ENCODE measurements at regions not wholly inside any gene's neighbourhood (a gene's known extent, or its start where the extent isn't known, plus 50 kb on each side); places are given as distances from the start of the nearest gene placed in this dataset.

- H3K79me2 ChIP-seq (ENCODE audit: insufficient read depth, low read length) = no peaks in the 10 kb centered on the region
- no peak for TF ChIP-seq CTCF (conservative IDR thresholded peaks at IDR 0.05; ENCODE audit: low read length)
- TF ChIP-seq EZH2phosphoT487 (IDR thresholded peaks at IDR 0.05; ENCODE audit: borderline replicate concordance) = no peak
- H3K9me3 ChIP-seq (ENCODE audit: insufficient read depth, low read depth, low read length) = no peaks in the 10 kb centered on the region
- H3K4me2 ChIP-seq (ENCODE audit: low read depth, low read length, poor library complexity, severe bottlenecking) = no peak overlapping the region
- H4K20me1 ChIP-seq (ENCODE audit: insufficient read depth, low read length, poor library complexity, severe bottlenecking) = no peaks in the 10 kb centered on the region
- no peaks in the 10 kb centered on the region for H3K27me3 ChIP-seq (ENCODE audit: insufficient read depth, low read length, poor library complexity, severe bottlenecking)
- no peak overlapping the region for H2AFZ ChIP-seq (ENCODE audit: low read length)
- no peaks in the 10 kb centered on the region for H3K9me2 ChIP-seq (replicated peaks; ENCODE audit: low read depth, low read length)
- no peak overlapping the region for H3K9ac ChIP-seq (ENCODE audit: low read depth, low read length, poor library complexity, severe bottlenecking)
- H3K4me1 ChIP-seq (ENCODE audit: insufficient read depth, low read length, poor library complexity, severe bottlenecking) = no peaks in the 10 kb centered on the region
- H3F3A ChIP-seq (ENCODE audit: low read depth) = no peaks in the 10 kb centered on the region
- H3K36me3 ChIP-seq (ENCODE audit: insufficient read depth, low read length) = no peaks in the 10 kb centered on the region
- no peak overlapping the region for H3K4me3 ChIP-seq (ENCODE audit: low read length, poor library complexity, severe bottlenecking)
Measured at GRCh38 chr12:75850721-75851462, 180.7 kb downstream of the PHLDA1 start.

- Histone ChIP-seq H3K27me3 (ENCODE audit: insufficient read depth, low read length, poor library complexity, severe bottlenecking) (no peaks in the 10 kb centered on the region), H4K20me1 (ENCODE audit: insufficient read depth, low read length, poor library complexity, severe bottlenecking) (no peaks in the 10 kb centered on the region), H3K4me2 (ENCODE audit: low read depth, low read length, poor library complexity, severe bottlenecking) (no peak overlapping the region), H3K4me1 (ENCODE audit: insufficient read depth, low read length, poor library complexity, severe bottlenecking) (no peaks in the 10 kb centered on the region), H3F3A (ENCODE audit: low read depth) (no peaks in the 10 kb centered on the region), H3K9me3 (ENCODE audit: insufficient read depth, low read depth, low read length) (no peaks in the 10 kb centered on the region), H3K36me3 (ENCODE audit: insufficient read depth, low read length) (no peaks in the 10 kb centered on the region), H3K79me2 (ENCODE audit: insufficient read depth, low read length) (no peaks in the 10 kb centered on the region), H3K9ac (ENCODE audit: low read depth, low read length, poor library complexity, severe bottlenecking) (no peak overlapping the region), H2AFZ (ENCODE audit: low read length) (no peak overlapping the region), H3K9me2 (replicated peaks; ENCODE audit: low read depth, low read length) (no peaks in the 10 kb centered on the region), H3K4me3 (ENCODE audit: low read length, poor library complexity, severe bottlenecking) (no peak overlapping the region)
- TF ChIP-seq EZH2phosphoT487 (IDR thresholded peaks at IDR 0.05; ENCODE audit: borderline replicate concordance) = no peak
- no peak for TF ChIP-seq CTCF (conservative IDR thresholded peaks at IDR 0.05; ENCODE audit: low read length)
Measured at GRCh38 chr12:75848961-75849360, 182.6 kb downstream of the PHLDA1 start.

- Histone ChIP-seq H3K9ac (ENCODE audit: low read depth, low read length, poor library complexity, severe bottlenecking) (no peak overlapping the region), H3K4me2 (ENCODE audit: low read depth, low read length, poor library complexity, severe bottlenecking) (no peak overlapping the region), H3K9me2 (replicated peaks; ENCODE audit: low read depth, low read length) (no peaks in the 10 kb centered on the region), H3K79me2 (ENCODE audit: insufficient read depth, low read length) (no peaks in the 10 kb centered on the region), H3K4me3 (ENCODE audit: low read length, poor library complexity, severe bottlenecking) (no peak overlapping the region), H3K4me1 (ENCODE audit: insufficient read depth, low read length, poor library complexity, severe bottlenecking) (no peaks in the 10 kb centered on the region), H3K9me3 (ENCODE audit: insufficient read depth, low read depth, low read length) (no peaks in the 10 kb centered on the region), H4K20me1 (ENCODE audit: insufficient read depth, low read length, poor library complexity, severe bottlenecking) (no peaks in the 10 kb centered on the region), H3K36me3 (ENCODE audit: insufficient read depth, low read length) (no peaks in the 10 kb centered on the region), H3K27me3 (ENCODE audit: insufficient read depth, low read length, poor library complexity, severe bottlenecking) (no peaks in the 10 kb centered on the region), H2AFZ (ENCODE audit: low read length) (no peak overlapping the region), H3F3A (ENCODE audit: low read depth) (no peaks in the 10 kb centered on the region)
- TF ChIP-seq CTCF (conservative IDR thresholded peaks at IDR 0.05; ENCODE audit: low read length) (no peak), EZH2phosphoT487 (IDR thresholded peaks at IDR 0.05; ENCODE audit: borderline replicate concordance) (no peak)
Measured at GRCh38 chr12:75848431-75848925, 183.1 kb downstream of the PHLDA1 start.

Data from Loucy (cell line).